ENCODE measurements at regions not wholly inside any gene's neighbourhood (a gene's known extent, or its start where the extent isn't known, plus 50 kb on each side); places are given as distances from the start of the nearest gene placed in this dataset.

GRCh38 chr14:81991998-81992397 is 458.3 kb upstream of the SEL1L start:
- no peaks in the 10 kb centered on the region for H3K9me3 ChIP-seq (replicated peaks in 1 of 3)
- H3K27me3 ChIP-seq, result no peaks in the 10 kb centered on the region
- intact Hi-C loops (cut with DNase I), result no loop called here
- H3K36me3 ChIP-seq (replicated peaks in 1 of 2), result no peaks in the 10 kb centered on the region
- H3K4me3 ChIP-seq, result no peak overlapping the region
- peak in 1 of 6 experiments; percentile 21 for TF ChIP-seq CTCF (IDR thresholded peaks at IDR 0.05)
- no peak for TF ChIP-seq POLR2A (IDR thresholded peaks at IDR 0.05)
- H3K4me1 ChIP-seq (replicated peaks in 1 of 2), result no peaks in the 10 kb centered on the region
- H3K27ac ChIP-seq, result no peak overlapping the region
- peak in 2 of 7 donors; percentile 13 to 17 for DNase-seq
- 67 to 83% (median 75%) methylated on average over 1 of the region's 1 CpG for WGBS, 4 donors

GRCh38 chr14:81993432-81993831 is 459.8 kb upstream of the SEL1L start:
- H3K27ac ChIP-seq, result no peak overlapping the region
- no peak for DNase-seq
- H3K27me3 ChIP-seq, result no peaks in the 10 kb centered on the region
- TF ChIP-seq CTCF (IDR thresholded peaks at IDR 0.05), result no peak
- no peak for TF ChIP-seq POLR2A (IDR thresholded peaks at IDR 0.05)
- H3K9me3 ChIP-seq (replicated peaks in 1 of 3), result no peaks in the 10 kb centered on the region
- intact Hi-C loops (cut with DNase I), result no loop called here
- no peaks in the 10 kb centered on the region for H3K4me1 ChIP-seq (replicated peaks in 1 of 2)
- H3K4me3 ChIP-seq, result no peak overlapping the region
- no peaks in the 10 kb centered on the region for H3K36me3 ChIP-seq (replicated peaks in 1 of 2)
- 68 to 89% (median 79%) methylated on average over 3 of the region's 3 CpGs for WGBS, 4 donors

- H3K36me3 ChIP-seq (replicated peaks in 1 of 2), result no peaks in the 10 kb centered on the region
- intact Hi-C loops (cut with DNase I), result no loop called here
- no peak for DNase-seq
- no peak overlapping the region for H3K4me3 ChIP-seq
- no peak overlapping the region for H3K27ac ChIP-seq
- no peaks in the 10 kb centered on the region for H3K9me3 ChIP-seq (replicated peaks in 1 of 3)
- WGBS, 4 donors, result 21 to 52% (median 29%) methylated on average over 1 of the region's 1 CpG
- no peaks in the 10 kb centered on the region for H3K27me3 ChIP-seq
- TF ChIP-seq CTCF (IDR thresholded peaks at IDR 0.05), result no peak
- no peak for TF ChIP-seq POLR2A (IDR thresholded peaks at IDR 0.05)
- no peaks in the 10 kb centered on the region for H3K4me1 ChIP-seq (replicated peaks in 1 of 2)
These were observed 469.8 kb upstream of the SEL1L start for GRCh38 chr14:82003426-82003825.

- Histone ChIP-seq H3K9me3 (replicated peaks in 1 of 3) (no peaks in the 10 kb centered on the region), H3K4me1 (replicated peaks in 1 of 2) (no peaks in the 10 kb centered on the region), H3K4me3 (no peak overlapping the region), H3K27me3 (no peaks in the 10 kb centered on the region), H3K27ac (no peak overlapping the region), H3K36me3 (replicated peaks in 1 of 2) (no peaks in the 10 kb centered on the region)
- intact Hi-C loops (cut with DNase I), result no loop called here
- TF ChIP-seq POLR2A (IDR thresholded peaks at IDR 0.05) (no peak), CTCF (IDR thresholded peaks at IDR 0.05) (peak in 2 of 6 experiments; percentile 4 to 35)
- 12 to 14% (median 13%) methylated on average over 3 of the region's 3 CpGs for whole genome bisulfite sequencing, 4 donors
- peak in 1 of 7 donors; percentile 4 for DNase-seq
These were observed 475.4 kb upstream of the SEL1L start for GRCh38 chr14:82009076-82009475.
